K562 (cell line): ENCODE measurements at regions not wholly inside any gene's neighbourhood (a gene's known extent, or its start where the extent isn't known, plus 50 kb on each side); places are given as distances from the start of the nearest gene placed in this dataset.

Source experiments
- ATAC-seq: fragments of 200-7000 bp; cut with Tn5 transposase; 3 replicates; pipeline ENCODE4 v1.9.1; 2020; ENCODE audit warnings: moderate library complexity
- BruUV-seq: library from RNA; stranded (reverse); fragments of 400-500 nt; replicated peaks from 2 replicates; lab custom pipeline; 2021; lab: Mats Ljungman, UMichigan
- CTCF ChIA-PET: fragments of 300-600 bp; formaldehyde crosslinking; extraction: SDS; loops from one replicate; lab custom pipeline; 2021; ENCODE audit warnings: low intra/inter-chr PET ratio; lab: Yijun Ruan, JAX
- POLR2A ChIA-PET: fragments of 300-600, 350-650 bp; sonication (Branson Sonifier 250); formaldehyde crosslinking; extraction: SDS; loops from one replicate; lab custom pipeline; 2021; ENCODE audit warnings: antibody characterized with exemption, inconsistent platforms; lab: Yijun Ruan, JAX
- DNase-seq, 4 experiments: peaks; one replicate each; pipeline versions ENCODE4 v3.0.0 to v3.0.0-alpha.2; 2011 to 2018; ENCODE audit warnings: low spot score in 3 of 4, mixed read lengths in 3 of 4; ENCODE audit errors: extremely low read depth in 1 of 4
- FAIRE-seq: peaks from 2 replicates; lab custom pipeline; 2011; peaks lifted over from hg19 to GRCh38; lab: Jason Lieb, UNC
- H2AFZ ChIP-seq: 2 replicates; pipeline ENCODE4 v1.6.0; 2011; ENCODE audit warnings: low read depth, low read length, control low read depth, inconsistent platforms
- H3K27ac ChIP-seq: fragments of 200-600 bp; 3 replicates; pipeline ENCODE4 v1.8.0; 2011; ENCODE audit warnings: low read depth, mild to moderate bottlenecking, control low read depth, inconsistent platforms, low read length, moderate library complexity, mixed read lengths; ENCODE audit errors: extremely low read depth
- H3K27me3 ChIP-seq, 2 experiments: fragments of 300-600 bp in 1 of 2; 2 replicates in 1 of 2; 3 replicates in 1 of 2; pipeline versions ENCODE4 v1.6.0 to v1.8.0; 2011; ENCODE audit warnings: inconsistent platforms in 2 of 2, low read length in 2 of 2, mild to moderate bottlenecking in 1 of 2, mixed read lengths in 1 of 2, moderate library complexity in 1 of 2; ENCODE audit not compliant: control insufficient read depth in 2 of 2, insufficient read depth in 2 of 2
- H3K36me3 ChIP-seq: fragments of 300-600 bp; 3 replicates; pipeline ENCODE4 v1.8.0; 2011; ENCODE audit warnings: mild to moderate bottlenecking, low read length, inconsistent platforms; ENCODE audit not compliant: control insufficient read depth, insufficient read depth
- H3K4me1 ChIP-seq, 2 experiments: fragments of 200-600 bp in 1 of 2; replicated peaks in 1 of 2; 2 replicates in 1 of 2; 3 replicates in 1 of 2; pipeline versions ENCODE4 v1.5.1 to v1.8.0; 2011; ENCODE audit warnings: inconsistent platforms in 2 of 2, low read length in 2 of 2, mild to moderate bottlenecking in 1 of 2, mixed read lengths in 1 of 2, moderate library complexity in 1 of 2; ENCODE audit not compliant: control insufficient read depth in 2 of 2, insufficient read depth in 2 of 2
- H3K4me2 ChIP-seq: 2 replicates; pipeline ENCODE4 v1.6.1; 2011; ENCODE audit warnings: low read length, control low read depth, inconsistent platforms, mixed read lengths; ENCODE audit not compliant: insufficient read depth
- H3K4me3 ChIP-seq: fragments of 200-600 bp; sonication (generic), shearing (Covaris generic); 2 replicates; pipeline ENCODE4 v1.5.1; 2016; ENCODE audit warnings: control low read depth, inconsistent platforms
- H3K79me2 ChIP-seq: fragments of 200-600 bp; 3 replicates; pipeline ENCODE4 v1.8.0; 2011; ENCODE audit warnings: low read length, inconsistent platforms; ENCODE audit not compliant: control insufficient read depth, insufficient read depth
- H3K9ac ChIP-seq, 2 experiments: 2 replicates each; pipeline versions ENCODE4 v1.6.0 to v1.6.1; 2011; ENCODE audit warnings: low read depth in 2 of 2, low read length in 2 of 2, control low read depth in 1 of 2, inconsistent platforms in 1 of 2, mild to moderate bottlenecking in 1 of 2, mixed read lengths in 1 of 2; ENCODE audit not compliant: insufficient read depth in 1 of 2
- H3K9me1 ChIP-seq: one replicate; pipeline ENCODE4 v1.6.0; 2011; ENCODE audit warnings: inconsistent platforms, mild to moderate bottlenecking, low read length, moderate library complexity; ENCODE audit not compliant: control insufficient read depth, insufficient read depth
- H3K9me3 ChIP-seq: replicated peaks from 2 replicates; pipeline ENCODE4 v1.5.1; 2011; ENCODE audit warnings: low read depth, low read length, inconsistent platforms; ENCODE audit not compliant: control insufficient read depth, insufficient read depth
- H4K20me1 ChIP-seq: replicated peaks from 2 replicates; pipeline ENCODE4 v1.6.1; 2011; ENCODE audit warnings: low read length, inconsistent platforms, mixed read lengths; ENCODE audit not compliant: control insufficient read depth, insufficient read depth
- GTF2B ChIP-seq: IDR thresholded peaks from 2 replicates; pipeline ENCODE4 v1.6.1; 2011; ENCODE audit not compliant: insufficient read length; ENCODE audit errors: extremely low read depth
- HDAC3 ChIP-seq: fragments of 450-650 bp; IDR thresholded peaks from 2 replicates; pipeline ENCODE4 v1.6.1; 2018; ENCODE audit warnings: borderline replicate concordance, mild to moderate bottlenecking, moderate library complexity; ENCODE audit not compliant: partially characterized antibody
- HES1 ChIP-seq: fragments of 450-650 bp; IDR thresholded peaks from 2 replicates; pipeline ENCODE4 v1.6.1; 2016; ENCODE audit warnings: low read depth, mild to moderate bottlenecking, moderate library complexity
- KLF13 ChIP-seq: fragments of 450-650 bp; IDR thresholded peaks from 2 replicates; pipeline ENCODE4 v1.6.1; 2016; ENCODE audit warnings: missing genetic modification characterization, low read depth, mild to moderate bottlenecking, missing compliant biosample characterization, moderate library complexity, borderline replicate concordance
- PCBP2 ChIP-seq: fragments of 200-400 bp; formaldehyde crosslinking; IDR thresholded peaks from 2 replicates; pipeline ENCODE4 v1.6.1; 2018; ENCODE audit warnings: low read length, low read depth, mild to moderate bottlenecking, moderate library complexity; ENCODE audit not compliant: poor library complexity, severe bottlenecking
- PHF21A ChIP-seq: fragments of 450-650 bp; IDR thresholded peaks from 2 replicates; pipeline ENCODE4 v1.6.1; 2017; ENCODE audit warnings: low read depth, borderline replicate concordance
- SPI1 ChIP-seq: IDR thresholded peaks from 2 replicates; pipeline ENCODE4 v1.6.1; 2011; ENCODE audit warnings: low read depth, low read length, control low read depth, borderline replicate concordance
- ZBTB33 ChIP-seq: sonication (generic); formaldehyde crosslinking; IDR thresholded peaks from 2 replicates; pipeline ENCODE4 v1.8.1; 2023; ENCODE audit warnings: mild to moderate bottlenecking, missing genetic modification reagents
- ZNF134 ChIP-seq: fragments of 250-450 bp; sonication (Bioruptor Pico); conservative IDR thresholded peaks from 2 replicates; pipeline ENCODE4 v1.4.0; 2020
- ZNF143 ChIP-seq: sonication (generic); formaldehyde crosslinking; IDR thresholded peaks from 2 replicates; pipeline ENCODE4 v1.9.0; 2022; ENCODE audit warnings: mild to moderate bottlenecking, missing genetic modification reagents
- WGBS: fragments of 100-300 bp; shearing (Covaris generic); methylation state at CpG from one replicate; pipeline ENCODE4 v1.1.6; 2016; ENCODE audit warnings: low coverage, mixed read lengths; ENCODE audit not compliant: insufficient coverage; ENCODE audit errors: missing lambda C conversion rate; 5-methylcytosine and 5-hydroxymethylcytosine counted together
- in situ Hi-C: fragments of 300-500 bp; cut with MboI; formaldehyde crosslinking; loops from 4 replicates; pipeline ENCODE4 v1.15.0; 2018; ENCODE audit warnings: inconsistent platforms, mixed read lengths
- intact Hi-C: fragments of 100-400 bp; cut with micrococcal nuclease; formaldehyde crosslinking; loops from 2 replicates; pipeline ENCODE4 v1.14.2; 2022

GRCh38 chr21:22438428-22439086 lies 1440.3 kb downstream of the NCAM2 start:
- Histone ChIP-seq H3K9me3 (no peaks in the 10 kb centered on the region), H2AFZ (no peak overlapping the region), H3K4me2 (no peak overlapping the region), H3K9ac (peak overlapping the region in 1 of 2 experiments; percentile 43; a peak in 1 of 4 replicates), H3K9me1 (no peaks in the 10 kb centered on the region), H3K27ac (no peak overlapping the region), H3K36me3 (no peaks in the 10 kb centered on the region), H4K20me1 (no peaks in the 10 kb centered on the region), H3K27me3 (no peaks in the 10 kb centered on the region), H3K4me1 (no peaks in the 10 kb centered on the region), H3K4me3 (no peak overlapping the region), H3K79me2 (no peaks in the 10 kb centered on the region)
- intact Hi-C loops (no loop called here), in situ Hi-C loops (no loop called here)
- TF ChIP-seq KLF13 = no peak
- TF ChIP-seq ZNF134 (CRISPR knock-in tag) = no peak
- no peak for TF ChIP-seq ZNF143 (CRISPR knock-in tag)
- no peak for TF ChIP-seq PHF21A
- TF ChIP-seq ZBTB33 (CRISPR knock-in tag) = no peak
- no peak for TF ChIP-seq SPI1
- no peak for TF ChIP-seq GTF2B
- no peak for TF ChIP-seq HES1
- no peak for TF ChIP-seq HDAC3
- TF ChIP-seq PCBP2 = no peak
- ChIA-PET POLR2A (interaction anchor here (1.4 kb wide), 1 partner anchor 13 kb away, joined by 4 read pairs; no protein-coding TSS in a partner anchor), CTCF (no interaction called here)
- WGBS = 2% methylated on average over 8 of the region's 8 CpGs
- FAIRE-seq = no peak
- no peak for DNase-seq
- ATAC-seq = no peak
- no TSS peak for BruUV-seq
